Mucosa of descending colon (tissue), 3 donors: ENCODE measurements at regions not wholly inside any gene's neighbourhood (a gene's known extent, or its start where the extent isn't known, plus 50 kb on each side); places are given as distances from the start of the nearest gene placed in this dataset.

Experiments used
- ATAC-seq: fragments of 200-7000 bp; cut with Tn5 transposase; one replicate; pipeline ENCODE4 v1.9.1; 2020; ENCODE audit warnings: mild to moderate bottlenecking, moderate library complexity
- DNase-seq, 3 donors: peaks; one replicate each; pipeline ENCODE4 v3.0.0-alpha.2; 2020
- H3K36me3 ChIP-seq: fragments of 200-600 bp; one replicate; pipeline ENCODE4 v1.8.0; 2021; ENCODE audit warnings: low read depth, mild to moderate bottlenecking
- H3K4me1 ChIP-seq: fragments of 200-600 bp; one replicate; pipeline ENCODE4 v1.8.0; 2021; ENCODE audit warnings: low read depth, mild to moderate bottlenecking
- H3K4me3 ChIP-seq: fragments of 200-600 bp; one replicate; pipeline ENCODE4 v1.8.0; 2021; ENCODE audit warnings: mild to moderate bottlenecking
- H3K9me3 ChIP-seq: fragments of 200-600 bp; one replicate; pipeline ENCODE4 v1.8.0; 2021; ENCODE audit warnings: mild to moderate bottlenecking
- intact Hi-C, 2 donors: fragments of 100-400 bp; cut with DNase I in 1 of 2; cut with micrococcal nuclease in 1 of 2; formaldehyde crosslinking; loops; one replicate each; pipeline versions ENCODE4 v1.11.0 to v1.11.1; 2022; cut with DNase I, micrococcal nuclease
- TF ChIP-seq, protein P1 (sequence below): fragments of 200-600 bp; IDR thresholded peaks from one replicate; pipeline ENCODE4 v1.8.0; 2022; ENCODE audit warnings: antibody characterized with exemption, mild to moderate bottlenecking
- donor health status: DM: no; HTN: no; CAD: no; lungs with moderate emphysema.
- donor health status: DM: no; HTN: no; CAD: no.
- donor health status: DM: no; HTN: yes; CAD: no.

DNA sequence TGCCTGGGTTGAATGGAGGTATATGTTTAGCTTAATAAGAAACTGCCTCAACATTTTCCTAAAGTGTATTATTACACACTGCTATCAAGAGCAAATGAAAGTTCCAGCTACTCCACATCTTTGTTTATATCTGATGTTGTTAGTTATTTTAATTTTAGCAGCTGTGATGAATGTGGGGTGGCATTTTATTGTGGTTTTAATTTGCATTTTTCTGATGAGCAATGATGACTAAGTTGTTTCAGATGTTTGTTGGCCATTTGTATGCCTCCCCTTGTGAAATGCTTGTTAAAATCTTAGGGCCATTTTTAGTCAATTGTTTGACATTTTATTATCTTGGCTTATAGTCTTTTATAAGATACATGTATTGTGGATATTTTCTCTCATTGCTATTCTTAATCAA, 260.4 kb upstream of the SLCO3A1 start:
- TF ChIP-seq, protein P1, sequence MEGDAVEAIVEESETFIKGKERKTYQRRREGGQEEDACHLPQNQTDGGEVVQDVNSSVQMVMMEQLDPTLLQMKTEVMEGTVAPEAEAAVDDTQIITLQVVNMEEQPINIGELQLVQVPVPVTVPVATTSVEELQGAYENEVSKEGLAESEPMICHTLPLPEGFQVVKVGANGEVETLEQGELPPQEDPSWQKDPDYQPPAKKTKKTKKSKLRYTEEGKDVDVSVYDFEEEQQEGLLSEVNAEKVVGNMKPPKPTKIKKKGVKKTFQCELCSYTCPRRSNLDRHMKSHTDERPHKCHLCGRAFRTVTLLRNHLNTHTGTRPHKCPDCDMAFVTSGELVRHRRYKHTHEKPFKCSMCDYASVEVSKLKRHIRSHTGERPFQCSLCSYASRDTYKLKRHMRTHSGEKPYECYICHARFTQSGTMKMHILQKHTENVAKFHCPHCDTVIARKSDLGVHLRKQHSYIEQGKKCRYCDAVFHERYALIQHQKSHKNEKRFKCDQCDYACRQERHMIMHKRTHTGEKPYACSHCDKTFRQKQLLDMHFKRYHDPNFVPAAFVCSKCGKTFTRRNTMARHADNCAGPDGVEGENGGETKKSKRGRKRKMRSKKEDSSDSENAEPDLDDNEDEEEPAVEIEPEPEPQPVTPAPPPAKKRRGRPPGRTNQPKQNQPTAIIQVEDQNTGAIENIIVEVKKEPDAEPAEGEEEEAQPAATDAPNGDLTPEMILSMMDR, result no peak
- H3K9me3 ChIP-seq, result no peaks in the 10 kb centered on the region
- ATAC-seq (no peak), DNase-seq (no peak)
- no peaks in the 10 kb centered on the region for H3K4me1 ChIP-seq
- H3K4me3 ChIP-seq, result no peak overlapping the region
- intact Hi-C loops, result no loop called here
- H3K36me3 ChIP-seq, result no peaks in the 10 kb centered on the region

DNA sequence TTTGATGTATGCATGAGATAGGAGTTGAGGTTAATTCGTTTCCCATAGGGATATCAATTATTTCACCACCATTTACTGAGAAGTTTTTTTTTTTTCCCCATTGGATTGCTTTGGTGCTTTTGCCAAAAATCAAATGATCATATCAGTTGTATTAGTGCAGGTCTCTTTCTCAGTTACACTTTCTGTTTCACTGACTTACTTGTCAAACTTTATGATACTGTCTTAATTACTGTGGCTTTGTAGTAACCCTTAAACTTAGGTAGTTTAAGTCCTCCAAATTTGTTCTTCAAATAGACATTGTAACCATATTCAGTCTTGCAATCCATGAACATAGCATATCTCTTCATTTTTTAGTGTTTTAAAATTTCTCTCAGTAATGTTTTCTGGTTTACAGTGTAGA, 259.9 kb upstream of the SLCO3A1 start:
- TF ChIP-seq, protein P1, result no peak
- Histone ChIP-seq H3K36me3 (no peaks in the 10 kb centered on the region), H3K9me3 (no peaks in the 10 kb centered on the region), H3K4me1 (no peaks in the 10 kb centered on the region), H3K4me3 (no peak overlapping the region)
- intact Hi-C loops, result no loop called here
- no peak for DNase-seq
- no peak for ATAC-seq

DNA sequence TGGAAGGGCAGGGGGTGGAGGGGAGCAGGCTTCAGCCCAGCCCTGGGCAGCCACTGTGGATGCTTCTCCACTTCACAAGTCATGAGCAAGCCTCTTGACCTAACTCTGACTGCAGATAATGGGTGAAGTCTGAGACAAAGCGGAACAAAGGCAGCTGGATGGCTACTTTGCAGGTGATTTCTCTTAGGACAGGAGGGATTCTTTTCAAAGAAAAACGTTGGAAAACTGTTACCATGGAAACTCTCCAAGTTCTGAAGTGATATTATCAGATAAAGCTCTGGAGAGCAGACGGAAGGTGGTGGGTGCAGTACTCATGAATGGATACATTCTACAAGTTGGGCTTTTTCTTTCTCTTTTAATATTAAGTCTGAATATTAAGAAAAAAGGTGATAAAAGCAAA, 254.2 kb upstream of the SLCO3A1 start:
- ATAC-seq (no peak), DNase-seq (no peak)
- TF ChIP-seq, protein P1, result no peak
- Histone ChIP-seq H3K9me3 (no peaks in the 10 kb centered on the region), H3K36me3 (no peaks in the 10 kb centered on the region), H3K4me1 (no peaks in the 10 kb centered on the region), H3K4me3 (no peak overlapping the region)
- intact Hi-C loops, result no loop called here

DNA sequence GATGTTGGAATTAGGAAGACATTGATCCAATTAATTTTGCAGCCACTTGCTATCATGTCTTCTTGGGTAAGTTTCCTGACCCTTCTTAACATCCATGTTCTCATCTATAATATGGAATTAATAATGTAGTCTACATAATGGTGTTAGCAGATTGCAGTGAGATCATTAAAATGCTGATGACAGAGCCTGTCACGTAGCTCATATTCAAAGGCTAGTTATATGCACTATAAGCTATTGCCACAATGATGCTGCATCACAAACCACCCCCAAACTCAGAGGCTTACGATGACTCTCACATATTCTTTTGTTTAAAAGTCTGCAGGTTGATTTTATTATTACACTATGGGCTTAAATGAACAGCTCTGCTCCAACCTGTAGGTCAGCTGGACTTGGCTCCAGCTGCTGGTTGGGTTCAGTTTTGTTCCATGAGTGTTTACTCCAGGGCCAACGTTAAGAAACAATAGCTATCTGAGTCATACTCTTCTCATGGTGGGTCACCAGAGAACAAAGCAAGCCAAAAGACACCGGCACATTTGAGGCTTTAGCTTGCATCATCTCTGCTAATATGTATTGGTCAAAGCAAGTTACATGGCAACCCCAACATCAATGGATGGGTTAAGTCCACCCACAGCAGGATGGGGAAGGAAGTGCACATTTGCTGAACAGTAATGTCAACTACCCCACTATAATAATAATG, 250.0 kb upstream of the SLCO3A1 start:
- ATAC-seq, result no peak
- TF ChIP-seq, protein P1, result no peak
- H3K4me1 ChIP-seq, result no peaks in the 10 kb centered on the region

DNA sequence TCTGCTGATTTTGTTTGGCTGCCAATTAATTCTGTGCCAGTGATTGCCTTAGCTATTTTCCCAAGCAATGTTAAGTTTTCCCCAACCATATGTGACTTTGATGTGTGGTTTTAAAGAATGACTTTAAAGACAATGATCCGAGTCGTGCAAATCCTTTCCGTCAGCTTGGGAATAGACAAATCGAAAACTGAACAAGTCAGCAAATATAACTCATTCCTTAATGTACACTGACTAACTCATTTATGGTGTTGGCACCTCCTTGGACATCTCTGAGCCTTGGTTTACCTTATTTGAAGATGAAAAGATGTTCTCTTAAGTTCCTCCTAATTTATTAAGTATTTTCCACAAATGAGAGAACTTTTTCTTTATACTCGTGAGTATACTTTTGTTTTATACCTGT, 249.4 kb upstream of the SLCO3A1 start:
- ATAC-seq, result no peak
- intact Hi-C loops, result no loop called here
- no peaks in the 10 kb centered on the region for H3K9me3 ChIP-seq
- no peak for DNase-seq
- H3K4me1 ChIP-seq, result no peaks in the 10 kb centered on the region
- no peak overlapping the region for H3K4me3 ChIP-seq
- H3K36me3 ChIP-seq, result no peaks in the 10 kb centered on the region
- TF ChIP-seq, protein P1, result no peak

More for the DNA sequence above, 250.0 kb upstream of the SLCO3A1 start:
- intact Hi-C loops, result no loop called here
- no peaks in the 10 kb centered on the region for H3K9me3 ChIP-seq
- H3K4me3 ChIP-seq, result no peak overlapping the region
- no peak for DNase-seq
- H3K36me3 ChIP-seq, result no peaks in the 10 kb centered on the region

DNA sequence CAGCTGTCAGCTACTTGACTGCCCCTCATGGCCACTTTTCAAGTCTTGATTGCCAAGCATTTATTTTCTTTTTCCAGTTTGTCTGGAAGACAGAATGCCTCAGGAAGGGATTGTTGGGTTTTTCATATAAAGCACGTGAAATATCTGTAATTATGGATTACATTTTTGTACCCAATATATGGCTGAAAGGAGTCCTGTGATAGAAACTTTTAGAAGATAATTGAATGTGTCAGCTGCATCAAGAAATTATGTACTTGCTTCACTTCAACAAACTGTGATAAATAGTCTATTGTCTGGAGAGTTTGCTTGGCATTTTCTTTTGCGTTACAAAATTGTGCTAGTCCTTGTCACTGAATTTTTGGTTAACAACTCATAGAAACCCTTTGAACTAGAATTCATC, 247.9 kb upstream of the SLCO3A1 start:
- H3K4me1 ChIP-seq, result no peaks in the 10 kb centered on the region
- no peaks in the 10 kb centered on the region for H3K36me3 ChIP-seq
- no peaks in the 10 kb centered on the region for H3K9me3 ChIP-seq
- DNase-seq (no peak), ATAC-seq (no peak)
- TF ChIP-seq, protein P1, result no peak
- intact Hi-C loops, result no loop called here
- no peak overlapping the region for H3K4me3 ChIP-seq
